Kidney epithelial cell (primary cell): ENCODE measurements at regions not wholly inside any gene's neighbourhood (a gene's known extent, or its start where the extent isn't known, plus 50 kb on each side); places are given as distances from the start of the nearest gene placed in this dataset.
"Not testable (repeated sequence)": the region's sequence is repeated elsewhere in the genome, so short reads cannot be mapped to it uniquely, and the experiment has no call there.

Experiments used
- DNase-seq: peaks from one replicate; pipeline ENCODE4 v3.0.0-alpha.2; 2010; ENCODE audit warnings: low read depth
- H3K27me3 ChIP-seq: 2 replicates; pipeline ENCODE4 v1.6.0; 2011; ENCODE audit warnings: low read length; ENCODE audit not compliant: control insufficient read depth, insufficient read depth
- H3K36me3 ChIP-seq: 2 replicates; pipeline ENCODE4 v1.5.1; 2011; ENCODE audit warnings: low read length; ENCODE audit not compliant: control insufficient read depth, insufficient read depth
- H3K4me3 ChIP-seq: 2 replicates; pipeline ENCODE4 v1.5.1; 2011; ENCODE audit warnings: low read depth, mild to moderate bottlenecking, control low read depth, low read length
- TF ChIP-seq, protein P1 (sequence below): IDR thresholded peaks from 2 replicates; pipeline ENCODE4 v1.5.1; 2011; ENCODE audit warnings: mild to moderate bottlenecking, moderate library complexity, low read length, control low read depth, inconsistent platforms; ENCODE audit not compliant: insufficient read depth, poor library complexity, severe bottlenecking

DNA sequence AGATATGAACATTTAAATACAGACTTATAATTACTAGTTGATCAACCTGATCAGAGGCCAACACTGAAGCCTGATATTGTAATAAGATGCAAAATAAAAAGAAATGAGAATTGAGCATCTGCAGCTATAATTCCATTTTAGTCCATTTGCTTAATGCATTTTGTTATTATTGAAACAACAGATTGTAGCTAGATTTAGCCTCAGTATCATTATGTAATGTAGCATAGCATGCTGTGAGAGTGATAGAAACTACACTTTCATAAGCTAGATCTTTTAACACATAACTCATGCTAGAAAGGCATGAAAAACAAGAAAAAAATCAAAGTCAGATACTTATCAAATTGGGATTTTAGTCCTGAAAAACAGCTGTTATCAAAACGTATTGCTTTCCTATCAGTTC, 292.7 kb upstream of the ADARB2 start:
- TF ChIP-seq, protein P1, sequence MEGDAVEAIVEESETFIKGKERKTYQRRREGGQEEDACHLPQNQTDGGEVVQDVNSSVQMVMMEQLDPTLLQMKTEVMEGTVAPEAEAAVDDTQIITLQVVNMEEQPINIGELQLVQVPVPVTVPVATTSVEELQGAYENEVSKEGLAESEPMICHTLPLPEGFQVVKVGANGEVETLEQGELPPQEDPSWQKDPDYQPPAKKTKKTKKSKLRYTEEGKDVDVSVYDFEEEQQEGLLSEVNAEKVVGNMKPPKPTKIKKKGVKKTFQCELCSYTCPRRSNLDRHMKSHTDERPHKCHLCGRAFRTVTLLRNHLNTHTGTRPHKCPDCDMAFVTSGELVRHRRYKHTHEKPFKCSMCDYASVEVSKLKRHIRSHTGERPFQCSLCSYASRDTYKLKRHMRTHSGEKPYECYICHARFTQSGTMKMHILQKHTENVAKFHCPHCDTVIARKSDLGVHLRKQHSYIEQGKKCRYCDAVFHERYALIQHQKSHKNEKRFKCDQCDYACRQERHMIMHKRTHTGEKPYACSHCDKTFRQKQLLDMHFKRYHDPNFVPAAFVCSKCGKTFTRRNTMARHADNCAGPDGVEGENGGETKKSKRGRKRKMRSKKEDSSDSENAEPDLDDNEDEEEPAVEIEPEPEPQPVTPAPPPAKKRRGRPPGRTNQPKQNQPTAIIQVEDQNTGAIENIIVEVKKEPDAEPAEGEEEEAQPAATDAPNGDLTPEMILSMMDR = no peak
- Histone ChIP-seq H3K36me3 (no peaks in the 10 kb centered on the region), H3K27me3 (no peaks in the 10 kb centered on the region), H3K4me3 (no peak overlapping the region)
- DNase-seq = no peak

DNA sequence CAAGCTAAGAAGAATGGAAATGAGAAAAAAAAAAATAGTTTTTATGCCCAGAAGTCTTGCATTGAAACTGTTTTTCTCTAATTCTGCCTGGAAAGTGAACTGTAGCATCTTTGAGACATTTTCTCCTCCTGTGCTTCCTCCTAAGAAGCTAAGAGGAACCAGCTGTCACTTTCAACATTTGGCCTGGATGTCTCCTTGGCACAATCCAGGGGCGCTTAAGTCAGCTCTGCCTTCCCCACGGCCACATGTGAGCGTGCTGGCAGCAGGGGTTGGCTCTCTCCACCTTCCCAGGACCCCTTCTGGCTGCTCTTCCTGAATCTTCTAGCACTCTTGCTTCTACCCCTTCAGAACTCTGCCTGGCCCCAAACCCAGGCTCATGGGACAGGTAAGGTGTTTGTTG, 289.6 kb upstream of the ADARB2 start:
- TF ChIP-seq, protein P1 = no peak
- DNase-seq = no peak
- Histone ChIP-seq H3K4me3 (no peak overlapping the region), H3K36me3 (no peaks in the 10 kb centered on the region), H3K27me3 (no peaks in the 10 kb centered on the region)

DNA sequence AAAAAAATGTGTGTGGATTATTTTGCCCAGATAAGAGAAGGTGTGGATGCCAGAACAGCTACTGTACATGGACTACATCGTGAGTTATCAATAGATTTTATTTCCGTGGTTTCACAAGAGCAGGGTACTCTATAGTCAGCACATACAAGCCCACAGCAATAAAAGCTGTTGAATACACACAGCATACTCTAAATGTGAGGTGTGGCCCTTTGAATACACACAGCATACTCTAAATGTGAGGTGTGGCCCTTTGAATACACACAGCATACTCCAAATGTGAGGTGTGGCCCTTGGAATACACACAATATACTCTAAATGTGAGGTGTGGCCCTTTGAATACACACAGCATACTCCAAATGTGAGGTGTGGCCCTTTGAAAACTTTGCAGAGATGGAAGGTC, 287.4 kb upstream of the ADARB2 start:
- H3K4me3 ChIP-seq, DNase-seq, H3K36me3 ChIP-seq, H3K27me3 ChIP-seq: not testable (repeated sequence)

DNA sequence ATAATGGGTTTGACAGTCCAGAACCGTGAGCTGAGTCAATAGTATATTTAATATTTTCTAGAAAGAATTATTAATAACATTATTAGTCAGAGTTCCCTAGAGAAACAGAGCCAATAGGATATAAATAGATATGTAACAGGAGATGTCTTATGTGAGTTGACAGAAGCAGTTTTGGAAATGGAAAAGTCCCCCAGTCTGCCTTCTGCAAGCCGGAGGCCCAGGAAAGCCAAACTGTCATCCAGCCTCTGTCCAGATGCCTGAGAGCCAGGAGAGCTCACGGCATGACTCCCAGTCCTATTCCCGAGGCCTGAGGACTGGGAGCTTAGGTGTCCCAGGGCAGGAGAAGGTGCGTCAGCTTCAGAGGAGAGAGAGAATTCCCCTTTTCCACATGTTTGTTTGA, 286.4 kb upstream of the ADARB2 start:
- Histone ChIP-seq H3K4me3 (no peak overlapping the region), H3K36me3 (no peaks in the 10 kb centered on the region), H3K27me3 (no peaks in the 10 kb centered on the region)
- TF ChIP-seq, protein P1 = no peak
- DNase-seq = no peak

DNA sequence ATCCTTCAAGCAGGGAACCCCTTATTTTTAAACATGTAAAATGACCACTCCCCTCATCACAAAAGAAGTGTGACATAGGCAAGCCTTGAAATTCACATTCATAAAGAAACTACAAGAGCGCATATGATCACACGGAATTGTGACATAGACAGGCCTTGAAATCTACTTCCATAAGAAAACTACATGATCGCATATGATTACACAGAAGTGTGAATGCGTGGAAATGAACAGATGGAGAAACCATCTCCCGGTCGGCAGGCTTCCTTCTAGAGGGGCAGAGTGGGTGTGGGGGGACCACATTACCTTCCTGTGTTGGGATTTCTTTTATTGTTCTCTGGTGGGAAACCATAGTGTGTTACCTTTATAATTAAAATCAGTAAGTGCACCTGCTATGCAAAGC, 285.1 kb upstream of the ADARB2 start:
- Histone ChIP-seq H3K36me3 (no peaks in the 10 kb centered on the region), H3K4me3 (no peak overlapping the region), H3K27me3 (no peaks in the 10 kb centered on the region)
- TF ChIP-seq, protein P1 = no peak
- no peak for DNase-seq

DNA sequence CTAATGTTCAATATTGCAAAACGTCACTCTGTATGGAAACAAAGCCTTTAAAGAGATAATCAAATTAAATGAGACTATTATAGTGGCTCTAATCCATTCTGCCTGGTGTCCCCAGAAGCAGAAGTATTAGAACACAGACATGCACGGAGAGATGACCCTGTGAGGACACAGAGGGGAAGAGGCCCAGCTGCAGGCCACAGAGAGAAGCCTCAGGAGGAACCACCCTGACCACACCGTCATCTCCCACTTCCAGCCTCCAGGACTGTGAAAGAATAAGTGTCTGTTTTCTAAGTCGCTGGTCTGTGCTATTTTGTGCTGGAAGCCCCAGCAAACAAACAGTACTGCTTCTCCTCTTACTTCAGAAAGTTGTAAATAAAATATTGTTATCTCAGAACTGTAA, 283.5 kb upstream of the ADARB2 start:
- DNase-seq = no peak
- Histone ChIP-seq H3K27me3 (no peaks in the 10 kb centered on the region), H3K36me3 (no peaks in the 10 kb centered on the region), H3K4me3 (no peak overlapping the region)
- TF ChIP-seq, protein P1 = no peak
